ENCODE measurements at regions not wholly inside any gene's neighbourhood (a gene's known extent, or its start where the extent isn't known, plus 50 kb on each side); places are given as distances from the start of the nearest gene placed in this dataset.
"Not testable (repeated sequence)": the region's sequence is repeated elsewhere in the genome, so short reads cannot be mapped to it uniquely, and the experiment has no call there.

DNA sequence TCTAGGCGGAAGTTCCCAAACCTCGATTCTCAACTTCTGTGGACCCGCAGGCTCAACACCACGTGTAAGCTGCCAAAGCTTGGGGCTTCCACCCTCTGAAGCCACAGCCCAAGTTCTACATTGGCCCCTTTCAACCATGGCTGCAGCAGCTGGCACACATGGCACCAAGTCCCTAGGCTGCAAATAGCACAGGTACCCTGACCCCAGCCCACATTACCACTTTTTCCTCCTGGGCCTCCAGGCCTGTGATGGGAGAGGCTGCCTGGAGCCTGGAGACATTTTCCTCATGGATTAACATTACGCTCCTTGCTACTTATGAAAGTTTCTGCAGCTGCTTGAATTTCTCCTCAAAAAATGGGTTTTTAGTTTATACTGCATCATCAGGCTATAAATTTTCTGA is 479.5 kb downstream of the PCDH7 start:
- DNase-seq: no peak

- DNase-seq: not testable (repeated sequence)
Observed at GRCh38 chr4:31202054-31202453, 481.9 kb downstream of the PCDH7 start.

GRCh38 chr4:31204874-31205273 is 484.7 kb downstream of the PCDH7 start:
- DNase-seq: no peak

DNA sequence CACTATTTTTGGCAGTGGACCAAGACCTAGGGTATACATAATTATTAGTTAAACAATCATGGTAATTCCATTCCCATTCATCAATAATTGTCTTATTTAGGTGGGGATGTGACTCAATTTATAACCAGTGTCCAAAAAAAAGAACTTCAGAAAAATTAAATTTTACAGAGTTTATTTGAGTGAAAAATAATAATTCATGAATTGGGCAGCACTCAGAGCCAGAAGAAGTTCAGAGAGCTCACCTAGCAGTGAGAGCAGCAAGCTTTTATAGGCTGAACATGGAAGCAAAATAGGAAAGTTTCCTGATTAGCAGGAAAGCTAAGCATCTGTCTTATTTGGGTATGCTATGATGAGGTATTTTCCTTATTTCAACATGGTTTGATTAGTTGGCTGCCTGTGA is 500.8 kb downstream of the PCDH7 start:
- no peak for DNase-seq

- DNase-seq: no peak
Observed at GRCh38 chr4:31228068-31228467, 507.9 kb downstream of the PCDH7 start.

DNA sequence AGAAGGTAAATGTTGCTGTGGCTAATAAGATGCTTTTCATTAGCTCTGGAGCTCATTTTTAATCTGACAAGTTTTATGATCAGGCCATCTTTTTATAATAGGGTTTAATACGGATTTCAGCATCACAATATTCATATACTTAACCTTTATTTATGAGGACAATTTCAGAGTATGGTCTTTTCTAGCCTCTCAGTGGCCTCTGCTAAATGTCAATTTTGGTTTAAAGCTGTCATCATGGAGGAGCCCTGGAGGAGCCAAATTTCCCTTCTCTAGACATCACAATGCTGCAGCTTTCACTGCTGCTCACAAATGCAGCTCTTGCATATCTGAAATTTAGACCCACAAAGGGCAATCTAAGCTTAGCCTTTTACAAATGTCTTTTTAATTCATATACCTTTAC is 510.4 kb downstream of the PCDH7 start:
- no peak for DNase-seq

DNA sequence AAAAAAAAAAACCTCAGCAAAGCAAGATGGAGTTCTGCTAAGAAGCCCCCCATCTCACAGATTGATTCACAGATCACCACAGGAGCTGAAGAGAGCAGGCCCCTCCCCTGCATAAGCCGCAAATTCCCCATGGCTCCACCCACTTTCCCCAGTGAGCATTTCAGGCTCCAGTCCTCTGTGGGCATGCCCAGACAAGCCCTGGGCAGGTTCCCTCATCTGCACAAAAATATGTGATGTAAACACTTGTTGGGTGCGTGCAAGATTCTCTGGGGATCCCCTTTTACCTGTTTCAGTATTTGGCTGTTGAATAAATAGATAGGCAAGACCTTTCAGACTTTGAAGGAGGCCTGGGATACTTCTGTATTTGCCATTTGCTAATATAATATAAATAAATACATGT is 514.3 kb downstream of the PCDH7 start:
- no peak for DNase-seq

GRCh38 chr4:31234901-31235300 is 514.7 kb downstream of the PCDH7 start:
- DNase-seq: no peak

DNA sequence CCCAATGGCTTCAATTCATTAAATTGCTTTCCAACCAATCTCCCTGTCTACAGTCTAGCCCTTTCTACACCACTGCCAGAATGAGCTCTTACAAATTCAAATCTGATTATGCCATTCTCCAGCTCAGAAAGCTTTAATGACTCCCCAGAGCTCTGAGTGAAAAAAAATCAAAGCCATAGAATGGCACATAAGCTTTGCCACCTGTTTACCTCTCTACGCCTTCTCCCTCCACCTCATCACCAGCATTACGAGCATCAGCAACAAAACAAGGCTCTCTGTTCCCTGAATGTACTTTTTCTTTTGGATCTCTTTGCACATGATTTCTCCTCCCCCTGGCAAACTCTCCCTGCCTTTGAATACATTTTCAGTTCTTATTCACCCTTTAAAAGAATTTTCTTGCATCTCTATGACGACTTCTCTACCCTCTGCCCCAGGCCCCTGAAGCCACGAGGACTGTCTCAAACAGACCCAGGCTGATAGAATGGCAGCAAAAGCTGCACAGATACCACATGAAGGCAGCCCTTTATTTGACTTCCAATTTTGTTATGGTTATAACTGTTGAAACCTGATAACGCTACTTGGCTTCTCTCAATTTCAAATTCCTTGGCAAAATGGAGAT is 516.0 kb downstream of the PCDH7 start:
- DNase-seq: no peak

DNA sequence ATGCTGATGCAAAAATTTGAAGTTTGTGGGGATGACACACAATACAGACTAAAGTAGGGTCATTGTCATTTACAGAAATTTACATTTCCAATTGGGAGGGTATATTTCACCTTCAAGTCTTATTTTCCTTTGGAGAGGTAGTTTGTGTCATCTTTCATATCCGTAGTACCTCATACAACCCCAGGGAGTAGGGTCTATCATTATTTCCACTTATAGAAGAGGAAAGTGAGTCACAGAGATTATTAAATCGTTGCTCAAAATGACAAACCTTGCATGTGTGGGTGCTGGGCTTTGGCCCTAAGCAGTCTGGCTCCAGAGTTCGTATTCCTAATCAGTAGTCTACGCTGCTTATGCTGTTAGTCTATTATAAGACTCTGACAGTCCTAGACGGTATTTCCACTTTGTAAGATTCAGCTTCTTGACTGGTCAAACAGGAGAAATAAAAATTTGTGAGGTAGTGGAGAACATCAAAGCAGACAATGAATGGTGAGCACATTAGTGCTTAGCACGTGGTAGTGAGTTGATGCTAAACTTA is 516.5 kb downstream of the PCDH7 start:
- DNase-seq: no peak

DNA sequence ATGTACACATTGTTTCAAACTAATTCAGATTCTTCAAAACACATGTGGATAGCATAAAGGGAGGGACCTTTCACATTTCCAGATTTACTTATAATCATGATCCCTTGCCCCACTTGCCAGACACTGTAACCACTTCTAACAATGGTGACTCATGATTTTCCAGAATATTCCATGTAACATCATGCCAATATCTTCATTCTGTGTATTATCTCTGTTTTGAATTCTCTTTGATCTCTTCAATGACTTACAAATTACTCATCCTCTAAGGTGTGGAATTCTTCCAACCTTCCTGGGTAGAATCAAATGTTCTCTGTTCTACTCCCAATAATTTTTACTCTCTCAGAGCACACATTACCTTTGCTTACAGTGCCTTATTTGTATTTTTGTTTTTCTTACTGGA is 517.1 kb downstream of the PCDH7 start:
- DNase-seq: no peak

DNA sequence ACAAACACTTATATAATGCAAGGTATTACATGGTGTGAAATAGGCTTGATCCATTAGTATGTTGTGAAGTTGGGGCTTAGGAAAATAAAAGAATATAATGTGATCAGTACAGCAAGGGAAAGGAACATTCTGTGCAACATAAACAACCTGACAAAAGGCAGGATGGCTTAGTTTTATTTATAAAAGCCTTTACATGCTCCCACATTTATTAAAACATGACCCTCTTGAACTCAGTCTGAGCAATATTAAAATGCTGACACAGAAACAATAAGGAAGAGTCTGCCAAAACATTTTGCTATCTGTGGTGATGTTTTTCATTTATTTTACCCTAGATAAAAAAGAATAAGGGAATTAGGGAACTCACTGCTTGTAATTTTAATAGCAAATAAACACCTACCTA is 519.7 kb downstream of the PCDH7 start:
- DNase-seq: no peak

- no peak for DNase-seq
Observed at GRCh38 chr4:31241504-31242106, 521.4 kb downstream of the PCDH7 start.

DNA sequence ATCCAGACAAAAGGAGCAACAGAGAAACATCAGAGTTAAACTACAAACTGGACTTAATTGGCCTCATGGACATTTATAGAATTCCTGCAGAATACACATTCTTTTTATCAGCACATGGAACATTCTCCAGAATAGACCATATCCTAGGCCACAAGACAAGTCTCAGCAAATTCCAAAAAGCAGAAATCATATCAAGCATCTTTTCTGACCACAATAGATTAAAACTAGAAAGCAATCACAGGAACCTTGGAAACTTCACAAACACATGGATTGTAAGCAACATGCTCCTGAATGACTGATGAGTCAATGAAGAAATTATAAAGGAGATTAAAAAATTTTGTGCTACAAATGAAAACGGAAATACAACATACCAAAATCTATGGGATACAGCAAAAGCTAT is 526.7 kb downstream of the PCDH7 start:
- DNase-seq: no peak

GRCh38 chr4:31259119-31259518 is 539.0 kb downstream of the PCDH7 start:
- DNase-seq: no peak

- no peak for DNase-seq
Observed at GRCh38 chr4:31261632-31262031, 541.5 kb downstream of the PCDH7 start.

DNA sequence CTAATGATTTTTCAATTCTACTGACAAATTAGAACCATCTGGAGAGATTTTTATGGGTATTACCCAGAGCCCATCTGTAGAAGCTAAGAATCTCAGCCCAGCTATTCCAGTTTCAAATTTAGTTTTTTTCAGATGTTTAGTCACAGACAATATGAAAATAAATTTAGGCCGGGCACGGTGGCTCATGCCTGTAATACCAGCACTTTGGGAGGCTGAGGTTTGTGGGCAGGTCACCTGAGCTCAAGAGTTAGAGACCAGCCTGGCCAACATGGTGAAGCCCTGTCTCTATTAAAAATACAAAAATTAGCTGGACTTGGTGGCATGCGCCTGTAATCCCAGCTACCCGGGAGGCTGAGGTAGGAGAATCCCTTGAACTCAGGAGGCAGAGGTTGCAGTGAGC is 545.9 kb downstream of the PCDH7 start:
- not testable (repeated sequence) for DNase-seq

DNA sequence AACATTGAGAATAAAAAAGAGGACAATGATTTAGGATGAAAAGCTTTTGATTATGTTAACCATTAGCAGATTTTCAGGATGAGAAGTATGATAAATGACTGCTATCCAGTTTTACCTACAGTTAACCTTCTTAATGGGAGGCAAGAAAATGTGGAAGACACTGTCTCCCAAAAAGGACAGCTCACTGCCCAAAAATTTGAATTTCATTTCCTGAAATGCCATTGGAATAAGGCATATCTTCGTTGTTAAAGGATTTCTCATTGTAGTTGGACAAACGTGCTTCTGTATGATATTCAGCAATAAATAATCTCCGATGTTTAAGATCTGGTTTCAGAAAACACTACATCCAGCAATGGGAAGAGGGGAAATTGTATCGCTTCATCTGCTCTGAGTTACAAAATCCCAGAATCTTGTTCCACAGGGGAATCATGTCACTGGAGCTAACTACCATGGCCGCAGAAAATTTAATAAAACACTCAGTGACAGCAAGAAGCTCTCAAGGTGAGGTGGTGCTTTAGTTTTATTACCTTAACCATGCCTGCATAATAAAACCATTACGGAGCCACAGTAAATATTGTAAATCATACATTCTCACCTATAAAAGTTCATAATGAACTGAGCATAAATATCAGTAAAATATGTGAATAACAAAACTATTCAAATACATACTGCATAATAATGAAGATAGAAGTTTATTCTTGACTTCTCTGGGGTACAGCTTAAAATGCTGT is 552.3 kb downstream of the PCDH7 start:
- no peak for DNase-seq

DNA sequence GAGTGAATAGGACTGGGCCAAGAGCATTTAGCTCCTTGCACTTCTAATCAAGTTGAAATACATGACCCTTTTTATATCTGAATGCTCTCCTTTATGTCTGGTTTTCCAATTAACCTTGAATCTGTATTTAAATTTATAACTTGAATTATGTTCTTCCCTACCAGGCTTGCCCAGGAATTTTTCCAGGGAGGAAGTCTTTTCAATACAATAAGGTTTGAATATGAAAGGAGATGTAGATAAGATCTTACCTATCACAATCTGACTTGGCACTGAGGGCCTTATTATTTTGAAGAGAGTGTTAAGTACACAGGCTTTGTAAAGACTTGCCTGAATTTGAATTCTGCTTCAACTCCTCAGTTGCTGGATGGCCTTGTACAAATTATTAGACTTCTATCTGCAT is 555.7 kb downstream of the PCDH7 start:
- DNase-seq: no peak

DNA sequence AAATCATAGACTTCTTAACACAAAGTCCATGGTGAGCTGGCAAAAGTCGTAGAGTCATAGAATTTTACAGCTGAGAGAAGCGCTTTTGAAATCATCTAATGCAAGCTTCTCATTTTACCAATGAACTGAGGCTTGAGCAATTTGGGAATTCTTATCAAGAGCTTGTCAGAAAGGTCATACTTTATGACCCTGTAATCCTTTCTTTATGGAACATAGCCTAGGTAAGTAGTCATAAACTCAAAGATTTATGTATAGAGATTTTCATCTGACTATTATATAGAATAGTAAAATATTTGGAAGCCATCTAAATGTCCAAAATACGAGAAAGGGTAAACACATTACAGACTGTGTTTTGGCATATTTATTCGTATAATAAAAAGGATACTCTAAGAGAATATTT is 563.5 kb downstream of the PCDH7 start:
- no peak for DNase-seq

- DNase-seq: no peak
Observed at GRCh38 chr4:31290836-31291235, 570.7 kb downstream of the PCDH7 start.

DNA sequence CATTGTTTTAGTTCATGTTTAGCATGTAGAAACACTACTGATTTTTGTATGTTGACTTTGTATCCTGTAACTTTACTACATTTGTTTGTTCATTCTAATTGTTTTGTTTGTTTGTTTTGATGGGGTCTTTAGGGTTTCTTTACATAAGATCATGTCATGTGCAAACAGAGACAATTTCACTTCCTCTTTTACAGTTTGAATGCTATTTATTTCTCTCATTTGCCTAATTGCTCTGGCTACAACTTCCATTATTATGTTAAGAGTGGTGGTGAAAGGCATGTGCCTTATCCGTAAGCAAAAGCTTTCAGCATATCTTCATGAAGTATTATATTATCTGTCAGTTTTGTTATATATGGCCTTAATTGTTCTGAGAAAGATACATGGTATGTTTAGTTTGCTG is 571.1 kb downstream of the PCDH7 start:
- no peak for DNase-seq

GRCh38 chr4:31294655-31295480 is 574.7 kb downstream of the PCDH7 start:
- DNase-seq: no peak

Data from CD4-positive, alpha-beta T cell treated with Interleukin-21 for 1 hour (primary cell).